Tongue (tissue), 1 donor: ENCODE measurements at regions not wholly inside any gene's neighbourhood (a gene's known extent, or its start where the extent isn't known, plus 50 kb on each side); places are given as distances from the start of the nearest gene placed in this dataset.

ENCODE experiments used
- DNase-seq: peaks from one replicate; pipeline ENCODE4 v3.0.0-alpha.2; 2015

GRCh38 chr6:12383448-12383847 is 93.3 kb downstream of the EDN1 start:
- DNase-seq = no peak

GRCh38 chr6:12384357-12384912 is 94.3 kb downstream of the EDN1 start:
- no peak for DNase-seq

- DNase-seq = no peak
These were observed 95.2 kb downstream of the EDN1 start for GRCh38 chr6:12385316-12385715.

GRCh38 chr6:12386816-12387215 is 96.7 kb downstream of the EDN1 start:
- no peak for DNase-seq

GRCh38 chr6:12391472-12391871 is 101.3 kb downstream of the EDN1 start:
- no peak for DNase-seq

- no peak for DNase-seq
These were observed 102.3 kb downstream of the EDN1 start for GRCh38 chr6:12392490-12392889.

- DNase-seq = no peak
These were observed 102.9 kb downstream of the EDN1 start for GRCh38 chr6:12393100-12393499.

- DNase-seq = no peak
These were observed 104.0 kb downstream of the EDN1 start for GRCh38 chr6:12394170-12394569.

GRCh38 chr6:12395898-12396297 is 105.7 kb downstream of the EDN1 start:
- DNase-seq = no peak

- DNase-seq = no peak
These were observed 111.0 kb downstream of the EDN1 start for GRCh38 chr6:12401200-12401599.

GRCh38 chr6:12403201-12403826 is 113.2 kb downstream of the EDN1 start:
- no peak for DNase-seq

- DNase-seq = no peak
These were observed 113.9 kb downstream of the EDN1 start for GRCh38 chr6:12403947-12404647.

- DNase-seq = no peak
These were observed 114.5 kb downstream of the EDN1 start for GRCh38 chr6:12404651-12405050.

- no peak for DNase-seq
These were observed 118.6 kb downstream of the EDN1 start for GRCh38 chr6:12408752-12409151.

GRCh38 chr6:12410946-12411345 is 120.8 kb downstream of the EDN1 start:
- no peak for DNase-seq

- no peak for DNase-seq
These were observed 124.0 kb downstream of the EDN1 start for GRCh38 chr6:12414096-12414675.

- DNase-seq = no peak
These were observed 125.9 kb downstream of the EDN1 start for GRCh38 chr6:12415980-12416598.

GRCh38 chr6:12417191-12417590 is 127.0 kb downstream of the EDN1 start:
- DNase-seq = no peak

GRCh38 chr6:12418946-12419345 is 128.8 kb downstream of the EDN1 start:
- no peak for DNase-seq

GRCh38 chr6:12419631-12420272 is 129.6 kb downstream of the EDN1 start:
- peak; percentile 34 for DNase-seq

GRCh38 chr6:12420626-12421025 is 130.5 kb downstream of the EDN1 start:
- peak; percentile 26 for DNase-seq

- DNase-seq = no peak
These were observed 131.4 kb downstream of the EDN1 start for GRCh38 chr6:12421596-12421995.

GRCh38 chr6:12422848-12423247 is 132.7 kb downstream of the EDN1 start:
- DNase-seq = peak; percentile 32
